ENCODE measurements at regions not wholly inside any gene's neighbourhood (a gene's known extent, or its start where the extent isn't known, plus 50 kb on each side); places are given as distances from the start of the nearest gene placed in this dataset.
A peak's percentile ranks its signal among the peaks of the same experiment; 100 is the strongest.

DNA sequence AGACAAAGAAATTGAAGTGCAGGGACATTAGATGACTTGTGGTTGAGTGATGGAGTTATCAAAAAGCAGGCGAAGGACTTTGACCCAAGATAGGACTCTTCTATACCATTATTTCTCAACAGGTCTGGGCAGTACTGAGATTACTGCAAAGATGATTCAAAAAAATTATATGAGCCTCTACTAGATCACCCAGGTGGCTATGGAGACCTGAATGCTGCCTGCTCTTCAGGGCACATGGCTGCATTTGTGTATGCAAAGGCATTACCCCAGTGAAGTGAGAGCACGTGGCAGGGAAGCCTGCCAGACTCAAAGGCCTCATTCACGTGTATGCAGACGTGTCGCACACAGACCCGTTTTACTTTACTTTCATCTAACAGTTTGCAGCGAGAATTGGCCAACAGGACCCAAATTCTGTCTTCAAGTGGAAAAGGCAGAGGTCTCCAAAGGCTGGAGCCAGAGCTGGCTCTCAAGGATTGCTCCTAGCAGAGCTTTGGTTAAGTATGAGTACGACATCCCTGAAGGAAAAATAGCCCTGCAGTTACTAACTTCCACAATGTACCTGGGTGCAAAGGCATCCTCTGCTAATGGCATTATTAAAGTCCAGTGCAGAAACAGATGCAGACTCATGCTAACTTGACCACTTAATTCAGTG is 113.8 kb upstream of the ARMC2 start:
- H3K9me3 ChIP-seq (ENCODE audit: control insufficient read depth, low read depth, low read length), result no peaks in the 10 kb centered on the region
- H3K27ac ChIP-seq (ENCODE audit: low read length), result peak overlapping the region; percentile 90
- DNase-seq, result peak; percentile 82 to 92
- no peaks in the 10 kb centered on the region for H3K36me3 ChIP-seq (ENCODE audit: control insufficient read depth, insufficient read depth, low read length)
- H3K4me3 ChIP-seq (ENCODE audit: low read length), result no peak overlapping the region
- no peaks in the 10 kb centered on the region for H3K27me3 ChIP-seq (ENCODE audit: control insufficient read depth, insufficient read depth, low read length)
- H3K4me1 ChIP-seq (ENCODE audit: control insufficient read depth, insufficient read depth, low read length), result peaks cover 44% of the 10 kb centered on the region
- WGBS (ENCODE audit: insufficient coverage, low lambda C conversion rate), result 40% methylated on average over 4 of the region's 8 CpGs

DNA sequence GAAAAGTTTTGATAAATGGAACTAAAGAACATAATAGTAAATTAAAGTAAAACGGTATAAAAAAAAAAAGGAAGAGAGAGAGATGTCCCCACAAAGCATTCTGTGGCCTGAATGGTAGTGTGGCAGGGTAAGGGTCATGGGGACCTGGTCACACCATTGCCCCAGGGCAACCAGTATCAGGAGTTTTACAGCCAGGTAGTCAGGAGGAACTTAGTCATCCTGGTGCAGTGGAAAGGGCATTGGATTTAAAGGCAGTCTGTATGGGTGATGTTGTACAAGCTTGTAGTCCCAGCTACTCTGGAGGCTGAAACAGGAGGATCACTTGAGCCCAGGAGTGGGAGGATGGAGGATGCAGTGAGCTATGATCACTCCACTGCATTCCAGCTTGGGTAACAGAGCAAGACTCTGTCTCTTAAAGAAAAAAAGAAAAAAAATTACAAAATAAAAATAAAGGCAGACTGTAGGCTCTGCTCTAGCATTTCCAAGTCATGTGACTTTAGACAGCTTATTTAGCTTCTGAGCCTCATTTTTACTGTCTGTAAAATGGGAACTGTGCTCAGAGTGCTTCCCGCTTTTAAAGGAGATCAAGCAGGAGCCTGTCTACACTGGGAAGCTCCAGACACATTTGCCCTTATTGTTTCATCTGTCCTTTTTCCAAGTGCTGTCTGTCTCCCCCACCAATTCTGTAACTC is 112.8 kb upstream of the ARMC2 start:
- no peaks in the 10 kb centered on the region for H3K36me3 ChIP-seq (ENCODE audit: control insufficient read depth, insufficient read depth, low read length)
- no peak overlapping the region for H3K4me3 ChIP-seq (ENCODE audit: low read length)
- H3K9me3 ChIP-seq (ENCODE audit: control insufficient read depth, low read depth, low read length), result no peaks in the 10 kb centered on the region
- peak overlapping the region; percentile 90 for H3K27ac ChIP-seq (ENCODE audit: low read length)
- peaks cover 40% of the 10 kb centered on the region for H3K4me1 ChIP-seq (ENCODE audit: control insufficient read depth, insufficient read depth, low read length)
- DNase-seq, result peak; percentile 83 to 87
- H3K27me3 ChIP-seq (ENCODE audit: control insufficient read depth, insufficient read depth, low read length), result no peaks in the 10 kb centered on the region
- WGBS (ENCODE audit: insufficient coverage, low lambda C conversion rate), result 100% methylated on average over 1 of the region's 2 CpGs

DNA sequence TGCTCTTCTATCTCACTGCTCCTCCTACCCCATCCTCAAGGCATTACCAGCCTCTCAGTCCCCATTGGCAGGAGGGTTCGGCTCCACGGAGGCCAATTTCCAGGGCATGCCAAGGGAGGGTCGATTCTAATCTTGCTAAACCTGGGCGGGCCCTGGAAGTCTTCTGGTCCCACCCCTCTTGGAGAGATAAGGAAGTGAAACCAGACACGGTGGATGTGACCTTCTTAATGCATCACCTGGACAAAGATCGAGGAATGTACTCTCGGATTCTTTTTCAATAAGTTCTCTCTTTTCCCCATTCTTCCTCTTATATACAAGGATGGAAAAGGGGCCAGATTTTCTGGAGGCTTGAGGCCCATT is 112.2 kb upstream of the ARMC2 start:
- H3K27me3 ChIP-seq (ENCODE audit: control insufficient read depth, insufficient read depth, low read length), result no peaks in the 10 kb centered on the region
- peak overlapping the region; percentile 90 for H3K27ac ChIP-seq (ENCODE audit: low read length)

DNA sequence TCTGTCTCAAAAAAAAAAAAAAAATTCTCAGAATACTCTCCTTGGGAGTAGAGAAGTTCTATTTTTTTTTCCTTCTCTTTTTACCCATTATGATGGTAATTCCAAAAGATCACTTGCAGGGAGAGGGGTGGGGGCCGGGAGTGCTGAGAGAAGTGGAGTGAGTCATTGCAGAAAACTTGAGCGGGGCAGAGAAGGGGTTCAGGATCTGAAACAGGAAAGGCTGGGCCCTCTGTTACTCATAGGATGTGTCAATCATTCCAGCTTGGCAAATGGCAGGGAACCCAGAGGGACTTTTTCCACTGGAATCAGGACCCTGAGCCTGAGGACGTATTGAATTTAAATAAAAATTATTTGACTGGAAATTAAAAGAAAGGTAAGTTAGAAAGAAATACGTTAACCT is 111.4 kb upstream of the ARMC2 start:
- 0% methylated on average over 1 of the region's 4 CpGs for WGBS (ENCODE audit: insufficient coverage, low lambda C conversion rate)

More for the DNA sequence above, 112.2 kb upstream of the ARMC2 start:
- H3K9me3 ChIP-seq (ENCODE audit: control insufficient read depth, low read depth, low read length), result no peaks in the 10 kb centered on the region
- peaks cover 40% of the 10 kb centered on the region for H3K4me1 ChIP-seq (ENCODE audit: control insufficient read depth, insufficient read depth, low read length)
- DNase-seq, result peak; percentile 81 to 87
- WGBS (ENCODE audit: insufficient coverage, low lambda C conversion rate), result no CpG with 5 or more reads among the region's 7 CpGs
- H3K4me3 ChIP-seq (ENCODE audit: low read length), result no peak overlapping the region
- no peaks in the 10 kb centered on the region for H3K36me3 ChIP-seq (ENCODE audit: control insufficient read depth, insufficient read depth, low read length)

DNA sequence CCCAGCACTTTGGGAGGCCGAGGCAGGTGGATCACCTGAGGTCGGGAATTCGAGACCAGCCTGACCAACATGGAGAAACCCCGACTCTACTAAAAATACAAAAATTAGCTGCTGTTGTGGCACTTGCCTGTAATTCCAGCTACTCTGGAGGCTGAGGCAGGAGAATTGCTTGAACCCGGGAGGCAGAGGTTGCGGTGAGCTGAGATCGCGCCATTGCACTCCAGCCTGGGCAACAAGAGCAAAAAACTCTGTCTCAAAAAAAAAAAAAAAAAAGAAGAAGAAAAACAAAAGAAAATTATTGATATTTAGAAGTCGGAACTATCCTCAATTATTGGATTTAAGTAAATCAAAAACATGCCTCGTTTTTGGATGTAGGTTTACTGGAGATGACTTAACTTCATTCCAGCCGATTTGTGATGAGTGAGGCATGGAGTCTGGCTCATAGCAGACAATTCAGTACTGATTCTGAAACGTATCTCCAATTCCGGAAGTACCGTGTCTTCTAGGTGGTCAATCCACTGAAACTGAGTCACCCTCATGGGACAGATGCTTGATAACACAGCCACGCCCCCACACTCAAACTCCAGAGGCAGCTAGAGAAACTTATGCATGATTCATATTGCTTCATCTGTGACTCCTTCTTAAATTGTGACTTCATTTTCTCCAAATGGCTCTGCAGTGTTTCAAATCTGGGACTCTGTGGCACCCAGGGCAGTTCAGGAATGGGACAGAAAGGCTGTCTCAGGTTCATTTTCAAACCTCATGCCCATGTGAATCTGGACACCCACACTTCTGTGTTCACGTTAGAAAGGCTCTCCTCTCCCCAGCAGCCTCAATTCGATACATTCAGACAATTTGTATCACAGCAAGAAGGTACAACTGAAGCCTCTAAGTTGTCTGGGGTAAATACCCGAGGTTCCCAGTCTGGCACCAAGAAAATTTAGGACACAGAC is 110.4 kb upstream of the ARMC2 start:
- peak overlapping the region; percentile 90 for H3K27ac ChIP-seq (ENCODE audit: low read length)
- 94% methylated on average over 2 of the region's 18 CpGs for WGBS (ENCODE audit: insufficient coverage, low lambda C conversion rate)
- DNase-seq, result peak; percentile 65 to 72

More for the DNA sequence above, 111.4 kb upstream of the ARMC2 start:
- DNase-seq, result peak in 1 of 2 donors; percentile 68
- Histone ChIP-seq H3K4me1 (ENCODE audit: control insufficient read depth, insufficient read depth, low read length) (peaks cover 40% of the 10 kb centered on the region), H3K27ac (ENCODE audit: low read length) (peak overlapping the region; percentile 90), H3K27me3 (ENCODE audit: control insufficient read depth, insufficient read depth, low read length) (no peaks in the 10 kb centered on the region), H3K4me3 (ENCODE audit: low read length) (no peak overlapping the region), H3K9me3 (ENCODE audit: control insufficient read depth, low read depth, low read length) (no peaks in the 10 kb centered on the region), H3K36me3 (ENCODE audit: control insufficient read depth, insufficient read depth, low read length) (no peaks in the 10 kb centered on the region)

DNA sequence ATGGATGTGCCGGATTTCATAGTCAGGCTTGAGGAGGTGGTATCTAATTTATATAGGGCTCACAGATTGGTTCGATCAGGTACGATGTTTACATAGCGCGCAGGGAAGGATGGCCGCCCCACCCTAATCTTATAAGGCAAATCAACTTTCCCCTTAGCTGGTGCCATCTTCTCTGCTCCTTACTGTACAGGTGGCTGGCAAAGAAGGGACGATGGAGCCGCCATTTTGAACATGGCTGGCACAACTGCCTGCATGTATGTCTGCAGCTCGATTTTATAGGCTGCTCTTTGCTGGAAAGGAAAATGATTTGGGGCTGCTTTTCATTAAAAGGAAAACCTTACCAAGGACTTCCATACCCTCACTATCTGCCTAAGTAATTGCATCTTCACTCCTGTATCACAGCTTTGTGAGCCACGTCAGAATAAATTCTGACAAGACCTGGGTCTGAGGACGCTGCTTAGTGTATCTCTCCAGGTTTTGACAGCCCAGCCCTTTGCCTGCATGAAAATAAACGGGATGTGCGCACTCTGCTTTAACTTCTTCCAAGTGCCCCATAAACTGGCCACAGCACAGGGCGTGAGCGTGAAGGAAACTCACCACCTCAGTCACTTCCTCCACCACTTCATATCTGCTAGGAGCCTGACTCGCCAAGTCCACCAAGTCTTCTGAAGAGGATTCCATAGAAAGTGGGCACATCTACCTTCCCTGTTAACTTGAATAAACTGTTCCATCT is 109.4 kb upstream of the ARMC2 start:
- no CpG with 5 or more reads among the region's 16 CpGs for WGBS (ENCODE audit: insufficient coverage, low lambda C conversion rate)
- H3K27ac ChIP-seq (ENCODE audit: low read length), result no peak overlapping the region
- H3K27me3 ChIP-seq (ENCODE audit: control insufficient read depth, insufficient read depth, low read length), result no peaks in the 10 kb centered on the region
- H3K36me3 ChIP-seq (ENCODE audit: control insufficient read depth, insufficient read depth, low read length), result no peaks in the 10 kb centered on the region
- no peak overlapping the region for H3K4me3 ChIP-seq (ENCODE audit: low read length)
- peaks cover 25% of the 10 kb centered on the region for H3K4me1 ChIP-seq (ENCODE audit: control insufficient read depth, insufficient read depth, low read length)
- no peak for DNase-seq
- H3K9me3 ChIP-seq (ENCODE audit: control insufficient read depth, low read depth, low read length), result no peaks in the 10 kb centered on the region

More for the DNA sequence above, 110.4 kb upstream of the ARMC2 start:
- H3K27me3 ChIP-seq (ENCODE audit: control insufficient read depth, insufficient read depth, low read length), result no peaks in the 10 kb centered on the region
- H3K4me1 ChIP-seq (ENCODE audit: control insufficient read depth, insufficient read depth, low read length), result peaks cover 34% of the 10 kb centered on the region
- no peaks in the 10 kb centered on the region for H3K9me3 ChIP-seq (ENCODE audit: control insufficient read depth, low read depth, low read length)
- no peak overlapping the region for H3K4me3 ChIP-seq (ENCODE audit: low read length)
- no peaks in the 10 kb centered on the region for H3K36me3 ChIP-seq (ENCODE audit: control insufficient read depth, insufficient read depth, low read length)

DNA sequence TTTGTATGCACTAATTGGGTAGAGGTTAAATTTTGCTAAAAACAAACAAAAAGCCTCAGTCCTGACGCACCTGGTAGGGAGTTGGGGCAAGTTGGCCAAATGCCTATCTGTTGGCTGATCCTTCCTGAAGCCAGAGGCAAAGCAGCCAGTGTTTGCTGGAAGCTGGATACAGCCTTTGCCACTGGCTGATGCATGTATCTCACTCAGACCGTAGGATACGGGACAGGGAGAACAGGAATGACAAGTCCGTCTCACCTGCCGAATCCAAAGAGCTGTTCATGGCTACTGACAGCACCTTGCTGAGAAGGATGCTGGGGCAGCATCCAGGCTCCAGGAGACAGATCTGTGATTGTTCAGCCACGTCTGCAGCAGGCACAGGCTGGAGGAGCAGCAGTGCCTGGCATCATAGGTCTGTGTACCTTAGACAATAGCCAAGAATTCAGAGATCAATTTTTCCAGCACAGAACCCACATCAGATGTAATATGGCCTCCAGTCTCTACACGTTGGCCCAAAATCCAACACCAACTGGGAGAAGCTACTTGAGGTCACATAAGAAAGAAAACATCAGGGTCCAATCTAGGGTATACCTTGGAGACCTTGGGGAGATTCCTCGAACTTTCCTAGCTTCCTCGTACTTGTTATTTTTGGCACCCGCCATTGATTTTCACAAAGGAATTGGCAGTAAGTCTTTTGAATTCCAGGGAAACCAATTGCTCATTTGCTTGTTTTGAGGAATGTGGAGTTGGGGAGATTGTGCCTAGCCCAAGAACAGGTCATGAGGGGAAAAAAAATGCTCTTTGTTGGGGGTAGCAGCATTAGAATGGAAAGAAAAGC is 108.5 kb upstream of the ARMC2 start:
- Histone ChIP-seq H3K9me3 (ENCODE audit: control insufficient read depth, low read depth, low read length) (no peaks in the 10 kb centered on the region), H3K36me3 (ENCODE audit: control insufficient read depth, insufficient read depth, low read length) (no peaks in the 10 kb centered on the region), H3K27me3 (ENCODE audit: control insufficient read depth, insufficient read depth, low read length) (no peaks in the 10 kb centered on the region), H3K27ac (ENCODE audit: low read length) (no peak overlapping the region), H3K4me1 (ENCODE audit: control insufficient read depth, insufficient read depth, low read length) (peaks cover 20% of the 10 kb centered on the region), H3K4me3 (ENCODE audit: low read length) (no peak overlapping the region)
- no peak for DNase-seq
- no CpG with 5 or more reads among the region's 10 CpGs for WGBS (ENCODE audit: insufficient coverage, low lambda C conversion rate)

DNA sequence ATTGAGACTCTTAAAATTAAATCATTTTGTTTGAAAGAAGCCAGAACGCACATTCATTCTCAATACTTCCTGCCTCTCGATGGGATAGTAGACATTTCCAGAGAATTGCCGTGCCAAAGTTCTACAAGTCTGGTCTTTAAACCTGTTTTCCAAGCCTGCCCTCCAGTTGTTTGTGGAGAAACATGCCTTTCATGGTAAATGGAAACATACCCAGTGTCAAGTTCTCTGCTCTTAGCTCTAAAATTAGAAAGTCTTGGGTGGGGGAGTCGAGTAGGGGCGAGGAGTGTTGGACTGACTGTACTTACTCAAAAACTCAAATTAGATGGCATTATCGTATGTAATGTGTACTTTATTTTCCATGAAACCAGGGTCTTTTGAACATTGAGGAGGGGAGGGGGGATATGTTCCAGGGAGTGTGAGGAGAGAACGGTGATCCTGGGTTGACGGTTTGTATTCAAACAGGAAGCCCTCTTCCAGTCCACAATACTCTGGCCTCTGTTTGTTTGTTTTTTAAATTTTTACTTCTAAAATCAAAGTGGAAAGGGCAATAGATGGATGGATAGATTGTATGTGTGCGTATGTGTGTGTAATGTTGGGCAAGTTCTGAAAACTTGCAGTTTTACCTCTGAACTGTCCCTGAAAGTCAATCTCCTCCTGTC is 106.8 kb upstream of the ARMC2 start:
- Histone ChIP-seq H3K27me3 (ENCODE audit: control insufficient read depth, insufficient read depth, low read length) (no peaks in the 10 kb centered on the region), H3K4me1 (ENCODE audit: control insufficient read depth, insufficient read depth, low read length) (peaks cover 15% of the 10 kb centered on the region), H3K4me3 (ENCODE audit: low read length) (no peak overlapping the region), H3K9me3 (ENCODE audit: control insufficient read depth, low read depth, low read length) (no peaks in the 10 kb centered on the region), H3K36me3 (ENCODE audit: control insufficient read depth, insufficient read depth, low read length) (no peaks in the 10 kb centered on the region), H3K27ac (ENCODE audit: low read length) (no peak overlapping the region)
- no peak for DNase-seq
- no CpG with 5 or more reads among the region's 9 CpGs for WGBS (ENCODE audit: insufficient coverage, low lambda C conversion rate)

DNA sequence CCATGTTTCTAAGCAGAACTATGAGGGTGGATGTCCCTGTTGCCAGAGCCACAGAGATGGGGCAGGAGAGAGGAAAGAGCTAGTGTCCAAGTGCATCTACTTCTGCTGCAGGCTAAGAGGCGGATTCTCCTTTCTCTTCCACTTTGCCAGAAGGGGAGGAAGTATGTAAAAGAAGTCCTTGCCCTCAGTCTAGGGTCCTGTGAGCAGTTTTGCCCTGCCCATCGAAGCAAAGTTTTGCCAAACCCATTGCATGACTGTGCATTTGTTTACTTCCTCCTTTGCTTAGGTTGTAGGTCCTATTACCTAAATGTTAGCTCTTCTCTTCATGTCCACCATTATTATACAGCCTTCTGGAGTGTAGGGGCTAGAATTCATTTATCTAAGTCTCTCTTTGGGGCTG is 106.2 kb upstream of the ARMC2 start:
- no peak overlapping the region for H3K27ac ChIP-seq (ENCODE audit: low read length)
- 50% methylated on average over 1 of the region's 2 CpGs for WGBS (ENCODE audit: insufficient coverage, low lambda C conversion rate)
- peaks cover 18% of the 10 kb centered on the region for H3K4me1 ChIP-seq (ENCODE audit: control insufficient read depth, insufficient read depth, low read length)
- peak in 1 of 2 donors; percentile 40 for DNase-seq
- no peaks in the 10 kb centered on the region for H3K36me3 ChIP-seq (ENCODE audit: control insufficient read depth, insufficient read depth, low read length)
- H3K4me3 ChIP-seq (ENCODE audit: low read length), result no peak overlapping the region
- no peaks in the 10 kb centered on the region for H3K27me3 ChIP-seq (ENCODE audit: control insufficient read depth, insufficient read depth, low read length)
- H3K9me3 ChIP-seq (ENCODE audit: control insufficient read depth, low read depth, low read length), result no peaks in the 10 kb centered on the region

Measured in large intestine (tissue), 3 donors.